Mesenchymal stem cell (in vitro differentiated cells and primary cell): ENCODE measurements at regions not wholly inside any gene's neighbourhood (a gene's known extent, or its start where the extent isn't known, plus 50 kb on each side); places are given as distances from the start of the nearest gene placed in this dataset.

Experiments used
- DNase-seq: peaks from one replicate; pipeline ENCODE4 v3.0.0-alpha.2; 2013
- H2AFZ ChIP-seq: one replicate; pipeline ENCODE4 v1.6.1; 2013; ENCODE audit warnings: low read depth, mild to moderate bottlenecking, control low read depth, inconsistent platforms, low read length, moderate library complexity
- H2AK5ac ChIP-seq: 2 replicates; pipeline ENCODE4 v1.6.1; 2013; ENCODE audit warnings: low read length, moderate library complexity, mild to moderate bottlenecking, inconsistent platforms; ENCODE audit not compliant: severe bottlenecking
- H2BK120ac ChIP-seq: one replicate; pipeline ENCODE4 v1.6.1; 2013; ENCODE audit warnings: low read depth, mild to moderate bottlenecking, inconsistent platforms, low read length, moderate library complexity
- H2BK12ac ChIP-seq, 2 experiments: one replicate each; pipeline ENCODE4 v1.6.1; 2013; ENCODE audit warnings: inconsistent platforms in 2 of 2, low read length in 2 of 2, mild to moderate bottlenecking in 2 of 2, moderate library complexity in 2 of 2, control low read depth in 1 of 2
- H2BK15ac ChIP-seq: one replicate; pipeline ENCODE4 v1.6.1; 2013; ENCODE audit warnings: mild to moderate bottlenecking, low read depth, inconsistent platforms; ENCODE audit not compliant: poor library complexity, severe bottlenecking
- H2BK5ac ChIP-seq: 2 replicates; pipeline ENCODE4 v1.6.1; 2013; ENCODE audit warnings: low read depth, mild to moderate bottlenecking, low read length, control low read depth, inconsistent platforms; ENCODE audit not compliant: poor library complexity, severe bottlenecking
- H3K14ac ChIP-seq, 2 experiments: one replicate each; pipeline ENCODE4 v1.6.1; 2013; ENCODE audit warnings: inconsistent platforms in 2 of 2, low read length in 2 of 2, control low read depth in 1 of 2, mild to moderate bottlenecking in 1 of 2, moderate library complexity in 1 of 2
- H3K18ac ChIP-seq, 2 experiments: one replicate each; pipeline ENCODE4 v1.6.1; 2013; ENCODE audit warnings: inconsistent platforms in 2 of 2, low read length in 2 of 2, control low read depth in 1 of 2, low read depth in 1 of 2, mild to moderate bottlenecking in 1 of 2
- H3K23ac ChIP-seq, 2 experiments: one replicate each; pipeline ENCODE4 v1.6.1; 2013; ENCODE audit warnings: inconsistent platforms in 2 of 2, low read length in 2 of 2, mild to moderate bottlenecking in 2 of 2, moderate library complexity in 2 of 2, control low read depth in 1 of 2
- H3K27ac ChIP-seq: 2 replicates; pipeline ENCODE4 v1.5.1; 2013; ENCODE audit warnings: mild to moderate bottlenecking, moderate library complexity, low read length, control low read depth, inconsistent platforms; ENCODE audit not compliant: poor library complexity, severe bottlenecking
- H3K27me3 ChIP-seq, 2 experiments: 2 replicates each; pipeline versions ENCODE4 v1.6.1 to v1.7.0; 2013; ENCODE audit warnings: low read length in 2 of 2, mild to moderate bottlenecking in 2 of 2, moderate library complexity in 2 of 2, control low read depth in 1 of 2, inconsistent platforms in 1 of 2; ENCODE audit not compliant: control insufficient read depth in 1 of 2, insufficient read depth in 1 of 2
- H3K36me3 ChIP-seq, 2 experiments: 2 replicates each; pipeline versions ENCODE4 v1.6.1 to v1.7.0; 2013; ENCODE audit warnings: low read length in 2 of 2, control low read depth in 1 of 2, inconsistent platforms in 1 of 2, low read depth in 1 of 2, mild to moderate bottlenecking in 1 of 2; ENCODE audit not compliant: insufficient read depth in 2 of 2, control insufficient read depth in 1 of 2
- H3K4ac ChIP-seq, 2 experiments: one replicate each; pipeline ENCODE4 v1.6.1; 2013; ENCODE audit warnings: inconsistent platforms in 2 of 2, low read length in 2 of 2, mild to moderate bottlenecking in 2 of 2, moderate library complexity in 2 of 2, control low read depth in 1 of 2, low read depth in 1 of 2
- H3K4me1 ChIP-seq: 2 replicates; pipeline ENCODE4 v1.6.1; 2013; ENCODE audit warnings: low read depth, low read length, control low read depth; ENCODE audit not compliant: control insufficient read depth, insufficient read depth
- H3K4me2 ChIP-seq: 2 replicates; pipeline ENCODE4 v1.6.1; 2013; ENCODE audit warnings: low read length, mild to moderate bottlenecking, inconsistent platforms; ENCODE audit not compliant: poor library complexity, severe bottlenecking
- H3K4me3 ChIP-seq, 2 experiments: 2 replicates each; pipeline versions ENCODE4 v1.5.1 to v1.7.0; 2013; ENCODE audit warnings: low read length in 2 of 2, mild to moderate bottlenecking in 2 of 2, control low read depth in 1 of 2, low read depth in 1 of 2; ENCODE audit not compliant: insufficient read depth in 1 of 2
- H3K79me1 ChIP-seq: replicated peaks from 2 replicates; pipeline ENCODE4 v1.6.1; 2013; ENCODE audit warnings: mild to moderate bottlenecking, control low read depth, low read length, inconsistent platforms; ENCODE audit not compliant: poor library complexity, severe bottlenecking
- H3K9ac ChIP-seq: 2 replicates; pipeline ENCODE4 v1.7.0; 2013; ENCODE audit warnings: mild to moderate bottlenecking, low read length, moderate library complexity
- H3K9me3 ChIP-seq: 2 replicates; pipeline ENCODE4 v1.7.0; 2013; ENCODE audit warnings: mild to moderate bottlenecking, low read length; ENCODE audit not compliant: control insufficient read depth
- H4K8ac ChIP-seq: one replicate; pipeline ENCODE4 v1.6.1; 2013; ENCODE audit warnings: inconsistent platforms, mild to moderate bottlenecking, low read length, moderate library complexity
- H4K91ac ChIP-seq: one replicate; pipeline ENCODE4 v1.6.1; 2013; ENCODE audit warnings: mild to moderate bottlenecking, low read length, inconsistent platforms
- WGBS: methylation state at CpG from one replicate; pipeline ENCODE4 v1.1.7; 2013; ENCODE audit warnings: mixed read lengths; 5-methylcytosine and 5-hydroxymethylcytosine counted together

- H4K8ac ChIP-seq: no peak overlapping the region
- H3K14ac ChIP-seq: no peak overlapping the region
- no peaks in the 10 kb centered on the region for H3K27me3 ChIP-seq
- no peak overlapping the region for H2AK5ac ChIP-seq
- no peak overlapping the region for H2BK15ac ChIP-seq
- WGBS: 98% methylated on average over 8 of the region's 10 CpGs
- no peak overlapping the region for H4K91ac ChIP-seq
- no peaks in the 10 kb centered on the region for H3K36me3 ChIP-seq
- no peak for DNase-seq
- peaks cover 13% of the 10 kb centered on the region for H3K4me1 ChIP-seq
- H2AFZ ChIP-seq: no peak overlapping the region
- no peak overlapping the region for H3K4me2 ChIP-seq
- no peak overlapping the region for H3K23ac ChIP-seq
- peak overlapping the region in 1 of 2 experiments; percentile 50 for H3K18ac ChIP-seq
- H3K27ac ChIP-seq: no peak overlapping the region
- H3K9me3 ChIP-seq: no peaks in the 10 kb centered on the region
- H3K9ac ChIP-seq: no peak overlapping the region
- peak overlapping the region; percentile 9 to 97 for H2BK12ac ChIP-seq
- H3K4me3 ChIP-seq: no peak overlapping the region
- no peak overlapping the region for H2BK5ac ChIP-seq
- peak overlapping the region; percentile 12 for H2BK120ac ChIP-seq
- no peaks in the 10 kb centered on the region for H3K79me1 ChIP-seq
- H3K4ac ChIP-seq: no peak overlapping the region
Measured at GRCh38 chr1:235002706-235003300, 125.8 kb downstream of the TOMM20 start.

DNA sequence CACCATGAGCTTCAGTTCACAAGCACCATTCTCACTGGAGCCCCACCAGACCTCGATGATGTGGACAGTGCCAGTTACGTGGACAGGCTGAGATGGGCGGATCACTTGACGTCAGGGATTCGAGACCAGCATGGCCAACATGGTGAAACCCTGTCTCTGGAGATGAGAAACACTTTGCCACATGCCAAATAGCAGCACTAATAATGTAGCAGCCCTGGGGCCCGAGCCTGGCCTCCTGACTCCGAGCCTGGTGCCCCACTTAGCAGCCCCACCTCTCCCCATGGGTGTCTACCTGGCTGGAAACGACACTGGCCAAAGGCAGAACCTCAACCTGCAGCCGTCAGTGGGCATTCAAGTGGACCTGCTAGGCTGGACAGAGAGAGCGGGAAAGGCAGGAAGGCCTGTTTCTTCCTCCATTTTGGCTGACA lies 129.1 kb downstream of the TOMM20 start:
- Histone ChIP-seq H2BK120ac (peak overlapping the region; percentile 97), H3K4me3 (no peak overlapping the region), H3K14ac (no peak overlapping the region), H3K23ac (no peak overlapping the region), H4K91ac (peak overlapping the region; percentile 93), H3K36me3 (no peaks in the 10 kb centered on the region), H2AFZ (no peak overlapping the region), H2BK12ac (peak overlapping the region; percentile 65 to 94), H3K18ac (peak overlapping the region; percentile 87 to 89), H3K27ac (no peak overlapping the region), H3K27me3 (no peaks in the 10 kb centered on the region), H2BK5ac (no peak overlapping the region), H2BK15ac (peak overlapping the region; percentile 26), H4K8ac (peak overlapping the region; percentile 79), H3K79me1 (no peaks in the 10 kb centered on the region), H3K4ac (peak overlapping the region; percentile 10 to 95), H3K9ac (no peak overlapping the region), H3K4me2 (no peak overlapping the region), H3K4me1 (peaks cover 20% of the 10 kb centered on the region), H2AK5ac (peak overlapping the region; percentile 20), H3K9me3 (no peaks in the 10 kb centered on the region)
- DNase-seq: no peak
- 99% methylated on average over 10 of the region's 10 CpGs for WGBS

GRCh38 chr1:234997896-234998741 lies 130.5 kb downstream of the TOMM20 start:
- peak overlapping the region; percentile 96 to 99 for H2BK12ac ChIP-seq
- no peak overlapping the region for H2AFZ ChIP-seq
- H2BK120ac ChIP-seq: peak overlapping the region; percentile 88
- H3K4me1 ChIP-seq: peaks cover 20% of the 10 kb centered on the region
- H2BK15ac ChIP-seq: peak overlapping the region; percentile 96
- H2BK5ac ChIP-seq: peak overlapping the region; percentile 61
- H3K27me3 ChIP-seq: no peaks in the 10 kb centered on the region
- peak overlapping the region; percentile 51 for H3K4me2 ChIP-seq
- H3K9ac ChIP-seq: peak overlapping the region; percentile 79
- peak overlapping the region; percentile 81 for H4K91ac ChIP-seq
- peak overlapping the region in 1 of 2 experiments; percentile 34 for H3K4me3 ChIP-seq
- H3K9me3 ChIP-seq: no peaks in the 10 kb centered on the region
- H3K23ac ChIP-seq: no peak overlapping the region
- DNase-seq: peak; percentile 41
- H3K27ac ChIP-seq: peak overlapping the region; percentile 91
- peak overlapping the region in 1 of 2 experiments; percentile 61 for H3K14ac ChIP-seq
- H4K8ac ChIP-seq: peak overlapping the region; percentile 85
- peak overlapping the region; percentile 86 to 94 for H3K18ac ChIP-seq
- peak overlapping the region; percentile 81 to 85 for H3K4ac ChIP-seq
- WGBS: 72% methylated on average over 17 of the region's 17 CpGs
- no peaks in the 10 kb centered on the region for H3K79me1 ChIP-seq
- no peaks in the 10 kb centered on the region for H3K36me3 ChIP-seq
- H2AK5ac ChIP-seq: peak overlapping the region; percentile 62
